Stomach (tissue), 8 donors: ENCODE measurements at regions not wholly inside any gene's neighbourhood (a gene's known extent, or its start where the extent isn't known, plus 50 kb on each side); places are given as distances from the start of the nearest gene placed in this dataset.

Experiments used
- DNase-seq, 2 donors: peaks; one replicate each; pipeline versions ENCODE4 v3.0.0 to v3.0.0-alpha.2; 2013 to 2019
- H3K27ac ChIP-seq, 5 donors: fragments of 200-600 bp in 4 of 5; sonication (generic) in 4 of 5; one replicate each; pipeline ENCODE4 v1.5.1; 2013 to 2019; ENCODE audit warnings: mild to moderate bottlenecking in 1 of 5, moderate library complexity in 1 of 5
- H3K27me3 ChIP-seq, 3 donors: fragments of 200-600 bp; sonication (generic); one replicate each; pipeline ENCODE4 v1.5.1; 2017 to 2019; ENCODE audit warnings: mixed run types in 1 of 3
- H3K36me3 ChIP-seq, 4 donors: fragments of 200-600 bp; sonication (generic); 1 replicate in 3 of 4; 2 replicates in 1 of 4; pipeline ENCODE4 v1.5.1; 2016 to 2019
- H3K4me1 ChIP-seq, 4 donors: fragments of 200-600 bp; sonication (generic); one replicate each; pipeline ENCODE4 v1.5.1; 2016 to 2019
- H3K4me3 ChIP-seq, 4 donors: fragments of 200-600 bp; sonication (generic) in 3 of 4; one replicate each; pipeline ENCODE4 v1.5.1; 2016 to 2019; ENCODE audit warnings: mild to moderate bottlenecking in 1 of 4
- H3K9me3 ChIP-seq, 4 donors: fragments of 200-600 bp; sonication (generic); one replicate each; pipeline ENCODE4 v1.5.1; 2016 to 2019
- CTCF ChIP-seq, 7 experiments: fragments of 450-650 bp in 4 of 7; fragments of 200-600 bp in 3 of 7; sonication (generic) in 3 of 7; IDR thresholded peaks; one replicate each; pipeline ENCODE4 v1.5.1; 2016 to 2019; ENCODE audit warnings: antibody characterized with exemption in 7 of 7, control low read depth in 2 of 7, mild to moderate bottlenecking in 1 of 7
- EP300 ChIP-seq: sonication (generic); formaldehyde crosslinking; IDR thresholded peaks from one replicate; pipeline ENCODE4 v1.6.1; 2017; ENCODE audit warnings: antibody characterized with exemption
- POLR2A ChIP-seq, 4 donors: fragments of 450-650 bp; IDR thresholded peaks; one replicate each; pipeline ENCODE4 v1.6.1; 2016; ENCODE audit warnings: antibody characterized with exemption in 4 of 4, control low read depth in 2 of 4, mild to moderate bottlenecking in 1 of 4, moderate library complexity in 1 of 4
- POLR2AphosphoS5 ChIP-seq, 3 donors: sonication (generic); formaldehyde crosslinking; IDR thresholded peaks; one replicate each; pipeline ENCODE4 v1.6.1; 2016; ENCODE audit warnings: antibody characterized with exemption in 3 of 3
- WGBS, 5 donors: extraction: QIAGEN DNeasy Blood & Tissue Kit in 3 of 5; methylation state at CpG; one replicate each; pipeline versions ENCODE4 v1.1.5 to v1.1.7; 2013 to 2018; 5-methylcytosine and 5-hydroxymethylcytosine counted together
- intact Hi-C: fragments of 100-400 bp; cut with DNase I; formaldehyde crosslinking; loops from one replicate; pipeline ENCODE4 v1.15.1; 2023; ENCODE audit warnings: low total_unique reads
- donor health status: healthy with polysubstance abuse.
- donor health status: Bipolar disorder and iron deficiency.
- donor health status: healthy.

GRCh38 chr10:8420182-8420581 is 365.7 kb downstream of the GATA3 start:
- no peaks in the 10 kb centered on the region for H3K9me3 ChIP-seq
- 69 to 87% (median 78%) methylated on average over 2 of the region's 2 CpGs for WGBS, 5 donors
- TF ChIP-seq POLR2AphosphoS5 (IDR thresholded peaks at IDR 0.05) (no peak), EP300 (no peak), POLR2A (IDR thresholded peaks at IDR 0.05) (no peak), CTCF (IDR thresholded peaks at IDR 0.05) (no peak)
- no peak for DNase-seq
- H3K4me1 ChIP-seq, result no peaks in the 10 kb centered on the region
- no peak overlapping the region for H3K27ac ChIP-seq
- no peaks in the 10 kb centered on the region for H3K36me3 ChIP-seq
- intact Hi-C loops, result no loop called here
- no peaks in the 10 kb centered on the region for H3K27me3 ChIP-seq
- H3K4me3 ChIP-seq, result no peak overlapping the region

- Histone ChIP-seq H3K9me3 (no peaks in the 10 kb centered on the region), H3K27me3 (no peaks in the 10 kb centered on the region), H3K27ac (no peak overlapping the region), H3K36me3 (no peaks in the 10 kb centered on the region), H3K4me1 (no peaks in the 10 kb centered on the region), H3K4me3 (no peak overlapping the region)
- intact Hi-C loops, result no loop called here
- peak in 1 of 2 donors; percentile 15 for DNase-seq
- 71 to 82% (median 78%) methylated on average over 3 of the region's 3 CpGs for WGBS, 5 donors
- no peak for TF ChIP-seq POLR2A (IDR thresholded peaks at IDR 0.05)
- no peak for TF ChIP-seq CTCF (IDR thresholded peaks at IDR 0.05)
- TF ChIP-seq EP300, result no peak
- TF ChIP-seq POLR2AphosphoS5 (IDR thresholded peaks at IDR 0.05), result no peak
These were observed 370.2 kb downstream of the GATA3 start for GRCh38 chr10:8424555-8425211.

- Histone ChIP-seq H3K4me1 (no peaks in the 10 kb centered on the region), H3K9me3 (no peaks in the 10 kb centered on the region), H3K27ac (no peak overlapping the region), H3K4me3 (no peak overlapping the region), H3K27me3 (no peaks in the 10 kb centered on the region), H3K36me3 (no peaks in the 10 kb centered on the region)
- 75 to 89% (median 85%) methylated on average over 4 of the region's 4 CpGs for WGBS, 5 donors
- no peak for TF ChIP-seq POLR2A (IDR thresholded peaks at IDR 0.05)
- TF ChIP-seq CTCF (IDR thresholded peaks at IDR 0.05), result no peak
- no peak for TF ChIP-seq EP300
- TF ChIP-seq POLR2AphosphoS5 (IDR thresholded peaks at IDR 0.05), result no peak
- intact Hi-C loops, result no loop called here
- DNase-seq, result no peak
These were observed 374.2 kb downstream of the GATA3 start for GRCh38 chr10:8428654-8429053.

- intact Hi-C loops, result no loop called here
- Histone ChIP-seq H3K4me3 (no peak overlapping the region), H3K9me3 (no peaks in the 10 kb centered on the region), H3K27ac (no peak overlapping the region), H3K36me3 (no peaks in the 10 kb centered on the region), H3K27me3 (no peaks in the 10 kb centered on the region), H3K4me1 (no peaks in the 10 kb centered on the region)
- no peak for DNase-seq
- TF ChIP-seq EP300 (no peak), CTCF (IDR thresholded peaks at IDR 0.05) (no peak), POLR2A (IDR thresholded peaks at IDR 0.05) (no peak), POLR2AphosphoS5 (IDR thresholded peaks at IDR 0.05) (no peak)
- 30 to 47% (median 40%) methylated on average over 3 of the region's 3 CpGs for WGBS, 5 donors
These were observed 375.8 kb downstream of the GATA3 start for GRCh38 chr10:8430321-8430720.
